Right atrium auricular region (tissue), 2 donors: ENCODE measurements at regions not wholly inside any gene's neighbourhood (a gene's known extent, or its start where the extent isn't known, plus 50 kb on each side); places are given as distances from the start of the nearest gene placed in this dataset.

Experiments
- DNase-seq: peaks from one replicate; pipeline ENCODE4 v3.0.0-alpha.2; 2019; ENCODE audit warnings: low spot score
- H3K27ac ChIP-seq, 2 donors: fragments of 200-600 bp; sonication (generic); 1 replicate in 1 of 2; 2 replicates in 1 of 2; pipeline ENCODE4 v1.5.1; 2016 to 2019
- H3K27me3 ChIP-seq, 2 donors: fragments of 200-600 bp; sonication (generic); one replicate each; pipeline versions ENCODE4 v1.5.1 to v1.6.0; 2017 to 2019
- H3K36me3 ChIP-seq: fragments of 200-600 bp; sonication (generic); one replicate; pipeline ENCODE4 v1.5.1; 2016
- H3K4me1 ChIP-seq, 2 donors: fragments of 200-600 bp; sonication (generic); one replicate each; pipeline versions ENCODE4 v1.5.1 to v1.6.0; 2017 to 2019
- H3K4me3 ChIP-seq, 2 donors: fragments of 200-600 bp; sonication (generic); 1 replicate in 1 of 2; 2 replicates in 1 of 2; pipeline ENCODE4 v1.5.1; 2017 to 2019; ENCODE audit warnings: mild to moderate bottlenecking in 1 of 2, moderate library complexity in 1 of 2
- H3K9me3 ChIP-seq, 2 donors: fragments of 200-600 bp; sonication (generic); one replicate each; pipeline ENCODE4 v1.5.1; 2019
- CTCF ChIP-seq, 2 donors: fragments of 200-600 bp; sonication (generic); IDR thresholded peaks; one replicate each; pipeline ENCODE4 v1.5.1; 2019; ENCODE audit warnings: antibody characterized with exemption in 2 of 2

DNA sequence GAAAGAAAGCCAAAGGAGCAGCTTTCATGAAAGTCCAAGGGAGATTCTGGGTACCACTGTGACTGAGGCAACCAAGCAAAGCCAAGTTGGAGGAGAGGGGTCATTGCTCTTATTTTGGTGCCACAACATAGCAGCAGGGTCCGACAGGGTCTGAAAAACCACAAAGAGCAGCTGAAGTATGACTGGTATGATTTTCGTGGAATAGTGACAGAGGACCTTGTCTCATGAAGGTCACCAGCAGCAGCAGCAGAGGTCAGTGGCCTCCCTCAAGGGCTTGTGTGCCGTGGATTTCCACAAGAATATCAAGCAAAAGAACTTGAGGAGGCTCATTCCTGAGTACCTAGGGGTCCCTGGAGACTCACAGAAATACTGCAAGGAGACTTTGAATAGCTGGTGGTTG lies 160.9 kb upstream of the SYT6 start:
- Histone ChIP-seq H3K27ac (no peak overlapping the region), H3K27me3 (no peaks in the 10 kb centered on the region), H3K36me3 (no peaks in the 10 kb centered on the region), H3K9me3 (no peaks in the 10 kb centered on the region), H3K4me1 (peaks cover 0 to 8% of the 10 kb centered on the region in 2 donors), H3K4me3 (no peak overlapping the region)
- no peak for TF ChIP-seq CTCF (IDR thresholded peaks at IDR 0.05)
- DNase-seq: no peak

- H3K27me3 ChIP-seq: no peaks in the 10 kb centered on the region
- no peak for TF ChIP-seq CTCF (IDR thresholded peaks at IDR 0.05)
- no peak for DNase-seq
- no peak overlapping the region for H3K4me3 ChIP-seq
- H3K36me3 ChIP-seq: no peaks in the 10 kb centered on the region
- peaks cover 0 to 8% of the 10 kb centered on the region in 2 donors for H3K4me1 ChIP-seq
- H3K9me3 ChIP-seq: no peaks in the 10 kb centered on the region
- no peak overlapping the region for H3K27ac ChIP-seq
Measured at GRCh38 chr1:114314098-114314497, 160.4 kb upstream of the SYT6 start.

DNA sequence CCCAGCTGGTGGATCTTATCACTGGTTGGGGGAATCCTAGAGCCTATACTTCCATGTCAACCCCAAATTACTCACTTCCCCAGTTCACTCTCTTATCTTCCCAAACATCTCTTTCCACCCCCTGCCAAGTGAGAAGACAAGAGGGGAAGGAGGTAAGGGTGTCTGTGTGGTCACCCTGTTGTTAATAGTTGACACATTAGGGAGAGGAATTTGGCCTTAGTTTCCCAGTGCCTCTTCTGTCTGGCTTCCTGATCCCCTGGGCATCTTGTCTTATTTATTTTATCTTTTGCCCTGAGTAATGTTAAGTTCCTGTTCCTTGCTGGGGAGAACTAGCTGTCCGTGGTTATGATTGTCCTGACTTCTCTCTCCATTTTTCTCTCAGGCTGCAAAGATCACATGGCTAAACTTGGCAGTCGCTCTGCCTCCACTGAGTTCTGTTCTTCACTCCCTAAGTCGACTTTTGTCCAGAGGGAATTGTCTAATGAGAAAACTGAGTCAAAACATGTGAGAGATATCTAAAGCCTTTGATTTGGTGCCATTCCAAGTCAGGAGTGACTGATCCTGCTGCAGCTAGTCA lies 157.1 kb upstream of the SYT6 start:
- H3K36me3 ChIP-seq: no peaks in the 10 kb centered on the region
- no peak overlapping the region for H3K27ac ChIP-seq
- no peak for DNase-seq
- H3K9me3 ChIP-seq: no peaks in the 10 kb centered on the region
- no peak overlapping the region for H3K4me3 ChIP-seq
- no peaks in the 10 kb centered on the region for H3K27me3 ChIP-seq
- H3K4me1 ChIP-seq: peaks cover 0 to 8% of the 10 kb centered on the region in 2 donors
- no peak for TF ChIP-seq CTCF (IDR thresholded peaks at IDR 0.05)

DNA sequence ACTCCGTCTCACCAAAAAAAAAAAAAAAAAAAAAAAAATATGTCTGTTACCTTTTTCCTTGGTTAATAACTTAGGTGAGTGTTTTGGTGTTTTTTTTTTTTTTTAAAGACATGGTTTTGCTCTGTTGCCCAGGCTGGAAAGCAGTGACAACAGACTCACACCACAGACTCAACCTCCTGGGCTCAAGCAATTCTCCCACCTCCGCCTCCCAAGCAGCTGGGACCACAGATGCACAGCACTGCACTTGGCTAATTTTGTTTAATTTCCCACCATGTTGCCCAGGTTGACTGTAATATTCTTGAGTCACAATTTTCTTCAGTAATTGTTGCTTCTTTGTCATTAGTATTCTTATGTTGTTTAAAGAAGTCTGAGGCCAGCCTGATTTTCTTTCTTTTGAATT lies 149.2 kb upstream of the SYT6 start:
- H3K9me3 ChIP-seq: no peaks in the 10 kb centered on the region
- no peak for TF ChIP-seq CTCF (IDR thresholded peaks at IDR 0.05)
- no peaks in the 10 kb centered on the region for H3K27me3 ChIP-seq
- H3K36me3 ChIP-seq: no peaks in the 10 kb centered on the region
- no peak overlapping the region for H3K27ac ChIP-seq
- H3K4me1 ChIP-seq: no peaks in the 10 kb centered on the region
- DNase-seq: no peak
- H3K4me3 ChIP-seq: no peak overlapping the region

DNA sequence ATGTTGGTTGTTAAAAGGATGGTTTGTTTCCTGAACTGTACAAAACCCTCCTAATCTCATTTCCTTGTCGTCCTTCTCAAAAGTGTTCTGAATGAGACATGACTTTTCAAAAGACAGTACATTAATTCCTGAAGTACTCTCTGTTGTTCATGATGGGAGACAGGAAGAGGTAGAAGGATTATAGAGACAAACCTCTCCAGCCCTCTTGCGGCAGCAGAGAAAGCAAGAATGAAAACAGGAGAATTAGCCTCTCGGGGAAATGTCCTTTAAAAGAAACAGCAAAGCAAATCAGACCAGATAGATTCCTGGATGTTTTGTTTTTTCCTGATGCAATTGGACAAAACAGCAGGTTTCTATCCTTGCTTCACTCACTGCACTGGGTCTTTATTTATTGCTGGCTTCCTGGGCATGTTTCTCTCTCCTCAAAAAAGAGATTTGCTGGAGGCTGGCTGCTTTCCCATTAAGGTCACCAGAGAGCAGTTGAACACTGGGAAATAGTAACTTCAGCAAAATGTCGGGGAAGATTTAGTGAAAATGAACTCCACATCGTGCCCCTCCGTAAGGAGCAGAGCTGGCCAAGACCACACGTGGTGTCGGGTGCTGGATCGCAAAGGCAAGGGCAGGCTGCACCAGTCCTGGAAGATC lies 145.8 kb upstream of the SYT6 start:
- H3K27me3 ChIP-seq: no peaks in the 10 kb centered on the region
- TF ChIP-seq CTCF (IDR thresholded peaks at IDR 0.05): no peak
- no peak overlapping the region for H3K4me3 ChIP-seq
- H3K9me3 ChIP-seq: no peaks in the 10 kb centered on the region
- no peak for DNase-seq
- H3K4me1 ChIP-seq: no peaks in the 10 kb centered on the region
- no peak overlapping the region for H3K27ac ChIP-seq
- no peaks in the 10 kb centered on the region for H3K36me3 ChIP-seq

DNA sequence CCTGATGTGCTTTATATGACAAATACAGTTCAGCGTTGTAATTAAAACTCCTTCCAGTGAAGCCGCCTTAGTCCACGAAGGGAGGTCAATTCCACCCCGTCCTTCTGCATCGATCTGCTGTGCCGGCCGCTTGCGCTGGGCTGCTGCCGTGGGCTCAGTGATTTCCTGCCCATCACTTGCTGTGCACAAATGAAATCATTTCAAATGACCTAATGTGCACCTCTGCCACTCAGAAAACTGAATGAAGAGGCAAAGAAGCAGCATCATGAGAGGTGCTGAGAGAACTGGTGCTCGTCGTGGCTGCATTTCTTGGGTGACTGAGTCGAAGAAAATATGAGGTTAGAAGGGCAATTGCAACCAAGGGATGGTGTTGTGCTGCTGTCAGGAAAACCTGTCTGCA lies 144.3 kb upstream of the SYT6 start:
- Histone ChIP-seq H3K4me3 (no peak overlapping the region), H3K9me3 (no peaks in the 10 kb centered on the region), H3K27ac (no peak overlapping the region), H3K36me3 (no peaks in the 10 kb centered on the region), H3K4me1 (no peaks in the 10 kb centered on the region), H3K27me3 (no peaks in the 10 kb centered on the region)
- TF ChIP-seq CTCF (IDR thresholded peaks at IDR 0.05): no peak
- no peak for DNase-seq
